GM12878 (cell line): ENCODE measurements at regions not wholly inside any gene's neighbourhood (a gene's known extent, or its start where the extent isn't known, plus 50 kb on each side); places are given as distances from the start of the nearest gene placed in this dataset.

Source experiments
- ATAC-seq: fragments of 200-7000 bp; cut with Tn5 transposase; 3 replicates; pipeline ENCODE4 v1.9.1; 2020; ENCODE audit warnings: mild to moderate bottlenecking, moderate library complexity
- BruUV-seq: library from RNA; stranded (reverse); fragments of 400-500 nt; replicated peaks from 2 replicates; lab custom pipeline; 2021; lab: Mats Ljungman, UMichigan
- CTCF ChIA-PET: fragments of 300-600 bp; sonication (Branson Sonifier 250); formaldehyde crosslinking; extraction: SDS; loops from one replicate; lab custom pipeline; 2021; ENCODE audit warnings: inconsistent platforms; lab: Yijun Ruan, JAX
- POLR2A ChIA-PET: fragments of 350-600 bp; formaldehyde crosslinking; extraction: SDS; loops from one replicate; lab custom pipeline; 2021; ENCODE audit warnings: inconsistent platforms; lab: Charles Lee
- RAD21 ChIA-PET: fragments of 300-600 bp; sonication (Branson Sonifier 250); formaldehyde crosslinking; loops from one replicate; lab custom pipeline; 2023; ENCODE audit warnings: antibody characterized with exemption; ENCODE audit not compliant: unreplicated experiment; lab: Charles Lee
- SMC1A ChIA-PET: fragments of 300-600 bp; sonication (Branson Sonifier 250); formaldehyde crosslinking; loops from one replicate; lab custom pipeline; 2023; ENCODE audit not compliant: unreplicated experiment, uncharacterized antibody; lab: Charles Lee
- DNase-seq: peaks from one replicate; pipeline ENCODE4 v3.0.0-alpha.2; 2011; ENCODE audit warnings: low read depth, low spot score
- FAIRE-seq: peaks from 3 replicates; lab custom pipeline; 2011; peaks lifted over from hg19 to GRCh38; lab: Jason Lieb, UNC
- H2AFZ ChIP-seq: 2 replicates; pipeline ENCODE4 v1.6.0; 2011; ENCODE audit warnings: low read depth, low read length, control low read depth; ENCODE audit not compliant: control insufficient read depth
- H3K27ac ChIP-seq: 2 replicates; pipeline ENCODE4 v1.5.1; 2011; ENCODE audit warnings: control low read depth; ENCODE audit not compliant: control insufficient read depth, insufficient read depth
- H3K27me3 ChIP-seq, 2 experiments: replicated peaks in 1 of 2; 2 replicates each; pipeline versions ENCODE4 v1.6.0 to v1.6.1; 2011; ENCODE audit warnings: low read length in 1 of 2; ENCODE audit not compliant: control insufficient read depth in 2 of 2, insufficient read depth in 2 of 2
- H3K36me3 ChIP-seq, 2 experiments: 2 replicates each; pipeline ENCODE4 v1.5.1; 2011; ENCODE audit warnings: low read length in 1 of 2; ENCODE audit not compliant: control insufficient read depth in 2 of 2, insufficient read depth in 2 of 2
- H3K4me1 ChIP-seq: 2 replicates; pipeline ENCODE4 v1.6.1; 2011; ENCODE audit warnings: mild to moderate bottlenecking, low read length, moderate library complexity, mixed read lengths; ENCODE audit not compliant: control insufficient read depth, insufficient read depth
- H3K4me2 ChIP-seq: 2 replicates; pipeline ENCODE4 v1.6.0; 2011; ENCODE audit warnings: control low read depth; ENCODE audit not compliant: control insufficient read depth, insufficient read depth
- H3K4me3 ChIP-seq: fragments of 200-600 bp; sonication (generic); 2 replicates; pipeline ENCODE4 v1.5.1; 2016
- H3K79me2 ChIP-seq: 2 replicates; pipeline ENCODE4 v1.6.0; 2011; ENCODE audit warnings: low read length; ENCODE audit not compliant: control insufficient read depth, insufficient read depth
- H3K9ac ChIP-seq: 2 replicates; pipeline ENCODE4 v1.8.0; 2011; ENCODE audit warnings: low read length, control low read depth, mixed read lengths; ENCODE audit not compliant: control insufficient read depth, insufficient read depth
- H3K9me3 ChIP-seq: replicated peaks from 3 replicates; pipeline ENCODE4 v1.5.1; 2011; ENCODE audit warnings: mild to moderate bottlenecking, low read length; ENCODE audit not compliant: control insufficient read depth, insufficient read depth
- H4K20me1 ChIP-seq: 2 replicates; pipeline ENCODE4 v1.6.0; 2011; ENCODE audit not compliant: control insufficient read depth, insufficient read depth
- ASH2L ChIP-seq: fragments of 300-600, 200-600 bp; sonication (generic); IDR thresholded peaks from 2 replicates; pipeline ENCODE4 v1.6.1; 2017; ENCODE audit warnings: low read depth, mild to moderate bottlenecking, borderline replicate concordance
- BCL11A ChIP-seq: IDR thresholded peaks from 2 replicates; pipeline ENCODE4 v1.6.1; 2011; ENCODE audit warnings: low read depth, low read length
- EP300 ChIP-seq, 2 experiments: fragments of 150-350 bp in 1 of 2; IDR thresholded peaks; 2 replicates each; pipeline ENCODE4 v1.6.1; 2011 to 2012; ENCODE audit warnings: low read depth in 2 of 2, low read length in 2 of 2, borderline replicate concordance in 1 of 2, improper control_type of control experiment in 1 of 2, inconsistent platforms in 1 of 2; ENCODE audit not compliant: control insufficient read depth in 1 of 2
- IRF4 ChIP-seq: IDR thresholded peaks from 2 replicates; pipeline ENCODE4 v1.6.1; 2011; ENCODE audit warnings: low read depth, low read length
- NR2C2 ChIP-seq: IDR thresholded peaks from 2 replicates; pipeline ENCODE4 v1.6.1; 2011; ENCODE audit warnings: borderline replicate concordance, low read depth; ENCODE audit not compliant: control insufficient read depth, insufficient read length
- NRF1 ChIP-seq: conservative IDR thresholded peaks from 2 replicates; pipeline ENCODE4 v1.6.1; 2011; ENCODE audit warnings: mild to moderate bottlenecking, low read depth, low read length, improper control_type of control experiment
- POLR2AphosphoS5 ChIP-seq: IDR thresholded peaks from 2 replicates; pipeline ENCODE4 v1.6.1; 2011; ENCODE audit warnings: mild to moderate bottlenecking, low read length, inconsistent platforms
- WGBS: methylation state at CpG from one replicate; pipeline ENCODE4 v1.1.6; 2016; ENCODE audit warnings: low lambda C conversion rate; ENCODE audit not compliant: insufficient replicate concordance, insufficient coverage; ENCODE audit errors: missing lambda C conversion rate; 5-methylcytosine and 5-hydroxymethylcytosine counted together
- in situ Hi-C: fragments of 300-500 bp; cut with MboI; formaldehyde crosslinking; loops from 9 replicates; pipeline ENCODE4 v1.14.3; 2018; ENCODE audit warnings: mixed read lengths
- intact Hi-C: fragments of 100-400 bp; cut with micrococcal nuclease; formaldehyde crosslinking; loops from one replicate; pipeline ENCODE4 v1.14.2; 2022; ENCODE audit not compliant: unreplicated experiment
- TF ChIP-seq, protein P1 (sequence below): IDR thresholded peaks from 2 replicates; pipeline ENCODE4 v1.6.1; 2012; ENCODE audit warnings: low read length, inconsistent platforms

DNA sequence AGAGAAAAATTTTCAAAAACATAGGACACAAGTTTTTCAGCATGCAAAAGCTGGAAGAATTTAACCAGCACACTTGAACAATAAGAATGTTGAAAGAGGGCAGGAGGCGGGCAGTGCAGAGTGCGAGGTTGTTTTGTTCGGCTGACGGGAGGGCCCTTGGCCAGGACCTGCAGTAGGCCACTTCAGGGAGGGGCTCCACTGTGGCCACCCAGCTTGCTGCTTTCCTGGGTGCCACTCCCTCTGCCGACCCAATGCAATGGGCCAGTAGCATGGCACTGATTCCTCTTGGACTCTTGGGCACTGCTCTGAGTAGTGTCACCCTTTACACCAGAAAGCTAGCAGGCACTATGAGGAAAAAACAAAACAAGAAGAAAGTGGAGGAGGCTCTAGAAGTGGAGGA lies 92.9 kb downstream of the SNRPE start:
- Histone ChIP-seq H2AFZ (no peak overlapping the region), H3K4me1 (no peaks in the 10 kb centered on the region), H3K9ac (no peak overlapping the region), H3K4me2 (no peak overlapping the region), H3K4me3 (no peak overlapping the region), H4K20me1 (no peaks in the 10 kb centered on the region), H3K79me2 (no peaks in the 10 kb centered on the region), H3K36me3 (no peaks in the 10 kb centered on the region), H3K9me3 (no peaks in the 10 kb centered on the region; the same call in 2 of the 3 replicates), H3K27me3 (no peaks in the 10 kb centered on the region; a peak in 1 of 4 replicates), H3K27ac (no peak overlapping the region)
- ChIA-PET SMC1A (no interaction called here), POLR2A (no interaction called here), RAD21 (no interaction called here), CTCF (no interaction called here)
- BruUV-seq, result no TSS peak
- ATAC-seq (no peak), FAIRE-seq (no peak), DNase-seq (no peak)
- intact Hi-C loops (no loop called here), in situ Hi-C loops (no loop called here)
- TF ChIP-seq ASH2L (no peak), EP300 (IDR thresholded peaks at IDR 0.05; ENCODE audit: borderline replicate concordance in 1 of 2, control insufficient read depth in 1 of 2, low read depth in 2 of 2, low read length in 2 of 2) (no peak), NR2C2 (no peak), POLR2AphosphoS5 (no peak), IRF4 (no peak), NRF1 (no peak), BCL11A (no peak)
- TF ChIP-seq, protein P1, sequence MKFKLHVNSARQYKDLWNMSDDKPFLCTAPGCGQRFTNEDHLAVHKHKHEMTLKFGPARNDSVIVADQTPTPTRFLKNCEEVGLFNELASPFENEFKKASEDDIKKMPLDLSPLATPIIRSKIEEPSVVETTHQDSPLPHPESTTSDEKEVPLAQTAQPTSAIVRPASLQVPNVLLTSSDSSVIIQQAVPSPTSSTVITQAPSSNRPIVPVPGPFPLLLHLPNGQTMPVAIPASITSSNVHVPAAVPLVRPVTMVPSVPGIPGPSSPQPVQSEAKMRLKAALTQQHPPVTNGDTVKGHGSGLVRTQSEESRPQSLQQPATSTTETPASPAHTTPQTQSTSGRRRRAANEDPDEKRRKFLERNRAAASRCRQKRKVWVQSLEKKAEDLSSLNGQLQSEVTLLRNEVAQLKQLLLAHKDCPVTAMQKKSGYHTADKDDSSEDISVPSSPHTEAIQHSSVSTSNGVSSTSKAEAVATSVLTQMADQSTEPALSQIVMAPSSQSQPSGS, result no peak
- WGBS, result 54% methylated on average over 5 of the region's 5 CpGs
